GM18505 (cell line): ENCODE measurements at regions not wholly inside any gene's neighbourhood (a gene's known extent, or its start where the extent isn't known, plus 50 kb on each side); places are given as distances from the start of the nearest gene placed in this dataset.
"Not testable (repeated sequence)": the region's sequence is repeated elsewhere in the genome, so short reads cannot be mapped to it uniquely, and the experiment has no call there.

Source experiments
- ATAC-seq: cut with Tn5 transposase; IDR thresholded peaks from one replicate; pipeline ENCODE4 v1.9.1; 2021; ENCODE audit not compliant: unreplicated experiment
- POLR2A ChIP-seq: IDR thresholded peaks from 4 replicates; pipeline ENCODE4 v1.6.1; 2011; ENCODE audit warnings: borderline replicate concordance; ENCODE audit not compliant: insufficient read depth, insufficient read length; ENCODE audit errors: extremely low read depth

- TF ChIP-seq POLR2A, result no peak
- ATAC-seq, result no peak
These were observed 143.3 kb upstream of the PREP start for GRCh38 chr6:105545947-105546731.

GRCh38 chr6:105545228-105545920 is 142.5 kb upstream of the PREP start:
- no peak for TF ChIP-seq POLR2A
- no peak for ATAC-seq

DNA sequence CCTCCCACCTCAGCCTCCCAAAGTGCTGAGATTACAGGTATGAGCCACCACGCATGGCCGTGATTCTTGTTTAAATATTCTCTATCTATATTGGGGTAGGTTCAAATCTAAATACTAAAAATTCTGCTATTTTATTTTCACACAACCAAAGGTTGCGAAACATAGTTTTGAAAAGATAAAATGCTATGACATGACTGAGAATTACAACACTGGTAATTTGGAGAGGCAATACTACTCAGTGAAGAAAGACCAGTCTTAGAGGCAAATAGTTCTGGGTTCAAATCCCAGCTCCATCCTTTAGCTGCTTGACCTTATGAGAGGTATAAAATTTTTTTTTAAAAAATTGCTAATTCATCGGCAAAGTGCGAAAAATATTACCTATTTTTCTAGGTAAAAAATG is 137.0 kb upstream of the PREP start:
- no peak for ATAC-seq
- TF ChIP-seq POLR2A, result no peak

- ATAC-seq, result no peak
- TF ChIP-seq POLR2A, result no peak
These were observed 135.2 kb upstream of the PREP start for GRCh38 chr6:105537981-105538578.

GRCh38 chr6:105536961-105537360 is 134.1 kb upstream of the PREP start:
- ATAC-seq, result no peak
- TF ChIP-seq POLR2A, result no peak

DNA sequence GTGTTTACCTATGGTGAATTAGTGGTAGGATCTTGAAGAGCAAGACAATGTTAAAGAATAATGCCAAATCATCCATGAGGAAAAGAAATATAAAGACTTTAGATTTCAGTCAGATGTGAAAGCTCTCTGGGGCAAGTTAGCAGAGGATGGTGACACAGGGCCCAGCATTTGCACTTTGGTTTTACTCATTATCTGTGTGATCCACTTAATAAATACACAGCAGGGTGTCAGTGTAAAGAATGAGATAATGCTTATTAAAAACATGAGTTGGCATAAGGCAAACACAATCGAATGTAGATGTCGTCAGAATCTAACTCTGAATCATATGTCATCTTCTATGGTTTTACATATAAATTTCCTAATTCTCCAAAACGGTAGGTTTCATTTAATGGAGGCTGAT is 130.4 kb upstream of the PREP start:
- no peak for TF ChIP-seq POLR2A

DNA sequence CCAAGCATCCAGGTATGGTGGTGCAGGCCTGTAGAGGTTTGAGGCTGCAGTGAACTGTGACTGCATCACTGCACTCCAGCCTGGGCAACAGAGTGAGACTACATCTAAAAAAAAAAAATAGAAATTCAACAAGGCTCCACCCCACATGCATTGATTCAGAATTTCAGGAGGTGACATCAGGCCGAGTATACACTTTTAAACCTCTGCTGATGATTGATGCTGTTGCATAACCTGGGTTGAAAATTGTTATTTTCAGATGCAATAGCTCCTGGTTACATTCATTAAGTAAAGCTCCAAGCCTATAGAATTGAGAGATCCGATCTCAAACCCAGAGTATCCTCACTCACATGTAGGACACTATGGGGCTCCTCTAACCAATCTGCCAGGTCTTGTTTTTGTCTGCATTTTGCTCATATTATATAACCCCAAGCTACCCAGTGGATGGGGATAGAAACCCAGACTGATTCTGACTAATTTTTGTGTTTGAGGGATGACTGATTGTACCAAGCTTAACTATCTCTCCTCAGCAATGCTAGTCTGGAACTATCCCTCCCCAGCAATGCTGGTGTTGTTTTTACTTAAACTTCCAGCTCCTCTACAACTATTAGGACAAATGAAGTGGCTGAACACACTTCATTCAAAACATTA is 123.5 kb upstream of the PREP start:
- no peak for ATAC-seq
- TF ChIP-seq POLR2A, result no peak

More for the DNA sequence above, 130.4 kb upstream of the PREP start:
- no peak for ATAC-seq

DNA sequence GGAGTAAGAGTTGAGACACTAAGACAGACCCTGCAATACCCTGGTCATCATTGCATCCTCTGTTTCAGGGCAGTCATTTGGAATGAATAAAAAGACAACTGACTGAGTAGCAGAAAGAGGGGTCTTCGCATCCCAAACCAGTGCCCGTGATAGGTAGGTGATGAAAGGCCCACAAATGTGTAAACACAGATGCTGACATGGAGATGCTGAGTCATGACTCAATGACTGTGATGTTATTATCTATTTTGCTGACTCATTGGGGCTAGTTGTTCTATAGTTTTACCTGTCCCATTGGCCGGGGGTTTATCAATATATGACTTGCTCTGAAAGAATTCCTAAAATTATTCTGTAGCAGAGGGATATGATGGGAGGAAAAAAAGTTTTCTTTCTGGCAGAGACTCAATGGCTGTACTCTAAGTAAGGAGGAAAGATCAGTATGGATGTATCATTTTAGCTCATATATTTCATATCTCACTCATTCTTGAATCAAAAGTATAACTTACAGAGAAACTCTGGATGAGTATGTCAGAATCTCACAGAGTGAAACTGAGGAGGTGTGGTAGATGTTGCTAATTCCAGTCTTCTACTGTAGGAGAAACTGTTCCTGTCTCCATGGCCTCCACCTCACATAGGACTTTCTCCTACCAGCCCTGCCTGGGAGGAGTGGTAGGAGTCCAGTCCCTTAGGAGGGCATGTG is 119.9 kb upstream of the PREP start:
- ATAC-seq, result no peak
- TF ChIP-seq POLR2A, result no peak

DNA sequence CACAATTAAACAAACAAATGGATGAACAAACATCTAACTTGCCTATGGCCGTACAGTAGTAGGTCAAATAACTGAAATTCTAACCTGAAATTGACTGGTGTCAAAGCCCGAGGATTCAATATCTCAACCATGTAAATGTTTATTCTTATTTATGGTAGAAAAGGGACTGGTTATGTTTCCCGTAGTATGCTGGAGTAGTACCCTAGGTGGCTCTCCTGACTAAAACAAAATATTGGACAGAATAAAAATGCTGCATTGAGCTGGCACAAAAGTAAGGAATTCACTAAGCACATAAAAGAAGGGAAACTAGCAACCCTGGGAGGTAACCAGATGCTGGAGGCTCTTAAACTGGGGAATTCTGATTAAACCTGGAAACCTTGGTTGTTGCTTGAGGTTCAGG is 117.1 kb upstream of the PREP start:
- TF ChIP-seq POLR2A, result no peak
- no peak for ATAC-seq

- not testable (repeated sequence) for ATAC-seq
These were observed 116.1 kb upstream of the PREP start for GRCh38 chr6:105518993-105519392.

GRCh38 chr6:105515054-105515453 is 112.2 kb upstream of the PREP start:
- ATAC-seq, result no peak
- no peak for TF ChIP-seq POLR2A

DNA sequence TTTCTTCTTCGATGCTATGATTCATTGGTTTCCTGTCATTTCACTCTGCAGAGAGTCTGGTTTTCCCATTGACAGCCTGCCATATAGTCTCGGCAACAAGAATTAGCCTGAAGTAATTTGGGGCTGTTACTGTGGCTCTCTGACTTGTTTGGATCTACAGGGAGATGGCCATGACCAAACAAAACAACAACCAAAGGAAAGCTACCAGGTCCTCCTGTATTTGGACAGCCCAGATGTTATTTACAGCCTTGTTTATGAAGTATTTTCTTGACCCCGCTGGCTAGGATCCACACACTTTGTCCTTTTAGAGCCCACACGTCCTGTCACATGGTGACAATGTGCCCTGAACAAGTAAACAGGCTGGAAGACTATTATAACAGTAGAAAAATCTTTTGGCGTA is 111.4 kb upstream of the PREP start:
- no peak for ATAC-seq
- no peak for TF ChIP-seq POLR2A

GRCh38 chr6:105511639-105512038 is 108.8 kb upstream of the PREP start:
- no peak for TF ChIP-seq POLR2A
- no peak for ATAC-seq
